Right renal pelvis (tissue), 4 donors: ENCODE measurements at regions not wholly inside any gene's neighbourhood (a gene's known extent, or its start where the extent isn't known, plus 50 kb on each side); places are given as distances from the start of the nearest gene placed in this dataset.
"Not testable (repeated sequence)": the region's sequence is repeated elsewhere in the genome, so short reads cannot be mapped to it uniquely, and the experiment has no call there.

Experiments used
- DNase-seq, 4 donors: peaks; one replicate each; pipeline ENCODE4 v3.0.0-alpha.2; 2013; ENCODE audit warnings: low read depth in 4 of 4, low spot score in 3 of 4, missing footprints in 1 of 4

- no peak for DNase-seq
Measured at GRCh38 chr2:359047-359446, 71.2 kb upstream of the ALKAL2 start.

- no peak for DNase-seq
Measured at GRCh38 chr2:357811-358210, 69.9 kb upstream of the ALKAL2 start.

GRCh38 chr2:356304-356703 lies 68.4 kb upstream of the ALKAL2 start:
- not testable (repeated sequence) for DNase-seq

- no peak for DNase-seq
Measured at GRCh38 chr2:355773-356172, 67.9 kb upstream of the ALKAL2 start.

- DNase-seq, result no peak
Measured at GRCh38 chr2:352696-353095, 64.8 kb upstream of the ALKAL2 start.

GRCh38 chr2:349390-349789 lies 61.5 kb upstream of the ALKAL2 start:
- no peak for DNase-seq

GRCh38 chr2:348361-348916 lies 60.5 kb upstream of the ALKAL2 start:
- no peak for DNase-seq

- DNase-seq, result no peak
Measured at GRCh38 chr2:344811-345210, 56.9 kb upstream of the ALKAL2 start.

GRCh38 chr2:343355-343754 lies 55.5 kb upstream of the ALKAL2 start:
- no peak for DNase-seq

GRCh38 chr2:341912-342311 lies 54.0 kb upstream of the ALKAL2 start:
- no peak for DNase-seq

GRCh38 chr2:341017-341542 lies 53.2 kb upstream of the ALKAL2 start:
- DNase-seq, result no peak
